T-helper 1 cell (primary cell): ENCODE measurements at regions not wholly inside any gene's neighbourhood (a gene's known extent, or its start where the extent isn't known, plus 50 kb on each side); places are given as distances from the start of the nearest gene placed in this dataset.

ENCODE experiments used
- DNase-seq, 5 donors: peaks; one replicate each; pipeline ENCODE4 v3.0.0-alpha.2; 2012 to 2020

- DNase-seq, result no peak
Observed at GRCh38 chr1:177567393-177567792, 396.6 kb downstream of the BRINP2 start.

GRCh38 chr1:177566495-177566894, 395.7 kb downstream of the BRINP2 start:
- DNase-seq, result no peak

GRCh38 chr1:177561436-177561835, 390.7 kb downstream of the BRINP2 start:
- DNase-seq, result no peak

- DNase-seq, result no peak
Observed at GRCh38 chr1:177558372-177558771, 387.6 kb downstream of the BRINP2 start.

GRCh38 chr1:177556163-177556562, 385.4 kb downstream of the BRINP2 start:
- no peak for DNase-seq

GRCh38 chr1:177547200-177547599, 376.4 kb downstream of the BRINP2 start:
- no peak for DNase-seq

GRCh38 chr1:177546346-177546745, 375.6 kb downstream of the BRINP2 start:
- no peak for DNase-seq

GRCh38 chr1:177526201-177526600, 355.4 kb downstream of the BRINP2 start:
- no peak for DNase-seq

GRCh38 chr1:177525176-177525575, 354.4 kb downstream of the BRINP2 start:
- no peak for DNase-seq

GRCh38 chr1:177517546-177517945, 346.8 kb downstream of the BRINP2 start:
- DNase-seq, result no peak

GRCh38 chr1:177514207-177514606, 343.4 kb downstream of the BRINP2 start:
- no peak for DNase-seq

GRCh38 chr1:177511036-177511435, 340.3 kb downstream of the BRINP2 start:
- no peak for DNase-seq

GRCh38 chr1:177505905-177506590, 335.3 kb downstream of the BRINP2 start:
- DNase-seq, result no peak

- DNase-seq, result no peak
Observed at GRCh38 chr1:177495878-177496277, 325.1 kb downstream of the BRINP2 start.

GRCh38 chr1:177490786-177491185, 320.0 kb downstream of the BRINP2 start:
- DNase-seq, result no peak

- DNase-seq, result no peak
Observed at GRCh38 chr1:177490036-177490639, 319.4 kb downstream of the BRINP2 start.

GRCh38 chr1:177488722-177489121, 318.0 kb downstream of the BRINP2 start:
- DNase-seq, result no peak

- DNase-seq, result no peak
Observed at GRCh38 chr1:177487481-177487880, 316.7 kb downstream of the BRINP2 start.

- no peak for DNase-seq
Observed at GRCh38 chr1:177480741-177481305, 310.1 kb downstream of the BRINP2 start.

GRCh38 chr1:177479600-177479999, 308.8 kb downstream of the BRINP2 start:
- DNase-seq, result no peak

- DNase-seq, result no peak
Observed at GRCh38 chr1:177476676-177477075, 305.9 kb downstream of the BRINP2 start.

- no peak for DNase-seq
Observed at GRCh38 chr1:177472567-177472966, 301.8 kb downstream of the BRINP2 start.

GRCh38 chr1:177471244-177471643, 300.5 kb downstream of the BRINP2 start:
- DNase-seq, result no peak

- no peak for DNase-seq
Observed at GRCh38 chr1:177469519-177469918, 298.8 kb downstream of the BRINP2 start.
